ENCODE measurements at regions not wholly inside any gene's neighbourhood (a gene's known extent, or its start where the extent isn't known, plus 50 kb on each side); places are given as distances from the start of the nearest gene placed in this dataset.

GRCh38 chr7:128145191-128145590 is 95.9 kb upstream of the LEP start:
- no peak for DNase-seq (ENCODE audit: low spot score)

DNA sequence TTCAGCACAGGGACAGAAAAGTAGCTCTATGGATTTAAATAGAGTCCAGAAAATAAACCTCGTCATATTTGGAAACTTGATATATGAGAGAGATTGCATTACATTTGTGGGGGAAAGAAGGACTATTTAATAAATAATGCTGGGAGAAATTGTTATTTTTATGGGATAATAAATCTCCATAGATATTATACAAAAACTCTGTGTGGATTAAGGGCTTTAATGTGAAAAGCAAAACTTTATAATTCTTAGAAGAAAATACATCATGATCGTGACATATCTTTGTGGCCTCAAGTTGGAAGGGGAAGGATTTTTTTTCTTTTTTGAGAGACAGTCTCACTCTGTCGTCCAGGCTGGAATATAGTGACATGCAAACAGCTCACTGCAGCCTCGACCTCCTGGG is 95.0 kb upstream of the LEP start:
- DNase-seq (ENCODE audit: low spot score): no peak

GRCh38 chr7:128148676-128149075 is 92.4 kb upstream of the LEP start:
- DNase-seq (ENCODE audit: low spot score): peak; percentile 42

- DNase-seq (ENCODE audit: low spot score): no peak
Observed at GRCh38 chr7:128150223-128150865, 90.7 kb upstream of the LEP start.

DNA sequence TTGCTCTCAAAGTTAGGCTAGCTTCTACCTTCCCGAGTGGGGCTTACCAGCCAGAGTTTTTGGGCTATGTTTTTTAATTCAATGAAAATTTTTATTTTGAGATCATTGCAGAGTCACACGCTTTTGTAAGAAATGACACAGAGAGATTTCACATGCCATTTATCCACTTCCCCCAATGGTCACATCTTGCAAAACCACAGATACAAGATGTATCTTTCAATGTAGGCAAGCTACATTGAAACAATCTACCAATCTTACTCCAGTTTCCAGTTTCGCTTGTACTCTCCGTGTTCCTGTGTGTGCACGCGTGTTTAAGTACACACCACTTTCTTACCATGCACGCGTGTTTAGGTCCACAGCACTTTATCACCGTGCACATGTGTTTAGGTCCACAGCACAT is 89.4 kb upstream of the LEP start:
- DNase-seq (ENCODE audit: low spot score): no peak

- DNase-seq (ENCODE audit: low spot score): no peak
Observed at GRCh38 chr7:128152721-128153120, 88.4 kb upstream of the LEP start.

GRCh38 chr7:128153436-128153835 is 87.6 kb upstream of the LEP start:
- no peak for DNase-seq (ENCODE audit: low spot score)

GRCh38 chr7:128154504-128154903 is 86.6 kb upstream of the LEP start:
- no peak for DNase-seq (ENCODE audit: low spot score)

GRCh38 chr7:128155100-128155740 is 85.9 kb upstream of the LEP start:
- no peak for DNase-seq (ENCODE audit: low spot score)

- no peak for DNase-seq (ENCODE audit: low spot score)
Observed at GRCh38 chr7:128157906-128158305, 83.2 kb upstream of the LEP start.

- DNase-seq (ENCODE audit: low spot score): no peak
Observed at GRCh38 chr7:128158370-128158769, 82.7 kb upstream of the LEP start.

- DNase-seq (ENCODE audit: low spot score): no peak
Observed at GRCh38 chr7:128160296-128160695, 80.8 kb upstream of the LEP start.

- no peak for DNase-seq (ENCODE audit: low spot score)
Observed at GRCh38 chr7:128161466-128162125, 79.5 kb upstream of the LEP start.

DNA sequence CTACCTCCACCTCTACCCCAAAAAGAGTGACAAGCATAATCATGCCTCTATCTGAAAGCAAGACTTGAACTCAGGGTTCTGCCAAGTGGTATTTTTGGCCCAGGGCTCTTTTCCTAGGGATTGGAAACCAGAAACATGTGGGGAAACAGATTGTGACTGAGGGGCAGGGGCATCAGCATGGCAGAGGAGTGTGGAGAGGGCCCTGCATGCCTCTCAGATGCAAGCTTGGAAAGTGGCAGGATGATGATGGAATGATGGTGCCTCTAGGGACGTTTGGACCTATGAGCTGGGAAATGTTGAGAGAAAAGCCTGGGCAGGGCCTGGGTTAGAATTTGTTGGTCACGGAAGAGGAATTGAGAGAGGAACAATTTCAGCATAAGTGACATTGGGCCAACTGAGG is 78.4 kb upstream of the LEP start:
- no peak for DNase-seq (ENCODE audit: low spot score)

DNA sequence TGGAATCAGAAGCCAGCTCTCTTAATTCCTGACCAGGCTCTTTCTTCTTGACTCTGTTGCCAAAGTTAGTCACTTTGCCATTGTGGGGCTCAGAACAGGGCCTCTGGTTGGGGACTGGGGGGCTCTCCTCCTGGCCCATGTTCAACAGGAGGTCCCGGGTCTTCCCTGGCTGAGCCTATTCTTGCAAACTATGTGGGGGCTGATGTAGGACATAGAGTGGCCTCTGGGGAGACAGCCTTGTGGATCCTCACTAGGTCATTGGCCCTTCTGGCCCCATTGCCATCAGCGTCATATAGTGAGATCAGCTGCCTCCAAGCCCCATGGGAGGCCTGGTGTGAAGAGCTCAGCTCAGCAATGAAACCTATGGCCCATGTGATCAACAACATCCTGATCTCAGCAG is 77.6 kb upstream of the LEP start:
- DNase-seq (ENCODE audit: low spot score): no peak

- peak; percentile 52 for DNase-seq (ENCODE audit: low spot score)
Observed at GRCh38 chr7:128164061-128164954, 76.8 kb upstream of the LEP start.

DNA sequence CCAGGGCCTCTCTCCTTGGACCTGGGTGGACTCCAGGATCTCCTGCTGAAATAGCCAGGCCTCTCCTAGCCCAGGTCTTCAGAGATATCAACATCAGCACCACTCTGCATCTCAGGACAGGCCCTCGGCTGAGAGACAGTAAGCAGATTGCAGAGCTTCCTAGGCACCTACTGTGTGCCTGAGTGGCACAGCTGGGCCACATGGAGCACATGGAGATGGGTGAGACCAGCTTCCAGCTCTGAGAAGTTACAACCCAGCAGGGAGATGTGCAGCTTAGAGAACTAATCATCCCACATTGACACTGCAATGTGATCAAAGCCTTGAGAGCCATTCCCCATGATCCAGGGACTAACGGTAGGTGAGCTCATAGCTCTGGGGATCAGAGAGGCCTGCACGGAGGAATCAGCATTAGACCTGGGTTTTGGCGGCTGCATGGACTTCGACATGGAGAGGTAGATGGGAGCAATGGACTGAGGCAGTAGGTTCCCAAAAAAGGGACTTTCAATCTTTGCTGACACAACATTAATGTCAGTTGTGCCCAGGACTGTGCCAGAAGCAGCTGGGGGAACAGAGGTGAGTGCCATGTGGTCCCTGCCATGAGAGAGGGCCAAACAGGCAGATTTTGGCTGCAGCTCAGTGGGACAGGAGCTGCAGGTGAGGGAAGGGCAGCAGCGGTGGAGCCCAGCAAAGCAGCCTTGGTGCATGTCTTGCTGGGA is 76.0 kb upstream of the LEP start:
- DNase-seq (ENCODE audit: low spot score): no peak

DNA sequence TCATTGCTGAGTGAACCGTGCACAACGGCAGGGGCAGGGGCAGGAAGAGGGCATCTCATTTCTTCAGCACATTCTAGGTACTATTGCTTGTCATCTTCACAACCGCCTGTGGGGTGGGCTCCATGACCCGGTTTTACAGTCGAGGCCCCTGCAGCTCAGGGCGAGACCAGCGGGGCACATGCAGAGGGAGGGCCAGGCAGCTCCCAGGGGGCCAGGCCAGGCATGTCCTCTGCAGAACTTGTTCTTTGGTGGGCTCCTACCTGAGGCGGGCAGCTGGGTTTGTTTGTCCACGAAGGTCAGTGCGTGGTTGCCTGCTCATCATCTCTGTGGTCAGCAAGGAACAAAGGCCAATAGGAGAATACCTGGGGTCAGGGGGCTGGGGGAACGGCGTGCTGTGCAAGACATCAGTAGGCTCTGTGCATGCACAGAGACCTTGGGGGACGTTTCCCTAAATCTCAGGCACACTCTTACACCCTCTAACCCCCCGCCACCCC is 75.1 kb upstream of the LEP start:
- DNase-seq (ENCODE audit: low spot score): no peak

DNA sequence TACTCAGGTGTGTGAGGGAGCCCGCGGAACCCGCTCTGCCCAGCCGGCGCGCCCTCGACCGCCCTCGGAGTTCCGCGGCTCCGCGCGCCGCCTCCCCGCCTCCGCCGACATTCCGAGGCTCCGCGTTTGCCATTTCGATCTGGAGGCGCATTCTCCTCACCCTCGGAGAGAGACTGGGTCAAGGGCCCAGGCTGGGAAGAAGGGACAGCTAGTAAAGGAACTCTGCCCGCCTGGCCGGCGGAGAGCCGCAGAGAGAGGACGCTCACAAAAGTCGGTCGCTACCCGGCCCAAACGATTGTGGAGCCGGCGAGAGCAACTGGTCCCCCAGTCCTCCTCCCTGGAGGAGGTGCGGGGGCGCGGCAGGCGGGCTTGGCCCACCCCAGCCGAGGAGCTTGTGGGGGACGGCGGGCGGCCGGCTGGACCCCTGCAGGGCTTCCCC is 74.5 kb upstream of the LEP start:
- no peak for DNase-seq (ENCODE audit: low spot score)

- DNase-seq (ENCODE audit: low spot score): no peak
Observed at GRCh38 chr7:128167042-128167701, 73.9 kb upstream of the LEP start.

Data from LoVo (cell line).